ENCODE measurements at regions not wholly inside any gene's neighbourhood (a gene's known extent, or its start where the extent isn't known, plus 50 kb on each side); places are given as distances from the start of the nearest gene placed in this dataset.
A peak's percentile ranks its signal among the peaks of the same experiment; 100 is the strongest.

DNA sequence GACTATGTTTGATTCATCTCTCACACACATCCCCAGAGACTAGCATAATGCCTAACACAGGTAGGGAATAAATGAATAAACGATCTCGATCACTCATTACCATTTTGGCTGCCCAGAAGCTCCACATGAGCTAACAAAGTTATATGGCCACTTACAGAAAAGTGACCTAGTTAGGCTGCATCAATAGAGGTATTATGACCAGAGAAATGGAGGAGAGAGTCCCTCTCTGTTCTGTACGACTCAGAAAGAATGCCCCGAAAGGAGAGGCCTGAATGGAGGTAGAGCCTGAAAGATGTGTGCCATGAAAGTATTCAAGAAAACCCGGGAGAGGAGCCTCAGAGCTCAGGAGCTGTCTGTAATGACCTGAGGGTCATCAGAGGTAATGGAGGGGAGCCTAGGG lies 208.2 kb upstream of the GRIK3 start:
- DNase-seq: no peak

DNA sequence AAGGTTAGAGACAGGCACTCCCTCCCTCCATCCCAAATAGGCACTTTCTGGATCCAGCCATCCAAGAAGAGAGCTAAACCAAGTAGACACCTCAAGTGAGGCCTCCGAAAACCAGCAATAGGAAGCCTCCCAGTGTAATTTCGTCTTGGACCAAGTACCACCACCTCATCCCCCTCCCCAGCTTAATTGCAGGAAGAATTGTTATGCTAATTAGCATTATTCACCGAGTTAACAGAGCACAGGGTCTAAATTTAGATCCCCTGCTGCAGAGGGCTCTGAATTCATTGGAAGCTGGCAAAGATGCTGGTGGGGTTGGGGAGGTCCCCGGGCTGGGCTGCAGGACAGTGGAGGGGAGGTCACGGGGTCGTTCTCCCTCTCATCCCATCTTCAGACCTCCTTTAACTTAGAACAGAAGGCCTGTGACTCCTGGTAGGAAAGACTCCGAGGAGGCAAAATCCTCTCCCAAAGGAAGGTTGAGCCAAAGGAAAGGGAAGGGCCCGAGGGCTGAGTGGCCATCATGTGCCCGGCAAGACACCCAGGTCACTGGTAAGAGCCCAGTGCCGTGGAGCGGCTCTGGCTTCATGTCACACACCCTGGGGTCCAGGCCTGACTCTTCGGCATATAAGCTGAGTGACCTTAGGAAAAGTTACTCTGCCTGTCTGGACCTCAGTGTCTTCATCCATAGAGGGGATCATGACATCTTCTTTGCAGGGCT lies 209.2 kb upstream of the GRIK3 start:
- DNase-seq: no peak

DNA sequence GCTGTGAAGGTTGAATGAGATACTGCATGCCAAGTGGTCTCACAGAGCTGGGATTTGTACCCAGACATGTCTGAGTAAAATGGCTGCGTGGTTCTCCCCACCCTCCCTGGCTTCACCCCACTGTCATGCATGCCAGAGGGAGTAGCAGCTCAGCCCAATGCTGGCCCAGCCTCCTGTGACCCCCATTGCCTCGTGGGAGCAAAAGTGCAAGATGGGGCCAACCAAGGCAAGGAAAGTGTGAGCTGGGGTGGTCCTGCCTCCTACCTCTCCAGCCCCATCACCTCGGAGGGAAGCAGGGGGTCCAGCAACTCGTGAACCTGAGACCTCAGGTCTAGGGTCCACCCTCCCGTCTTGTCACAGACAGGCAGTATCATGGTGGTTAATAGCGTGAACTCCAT lies 209.8 kb upstream of the GRIK3 start:
- no peak for DNase-seq

DNA sequence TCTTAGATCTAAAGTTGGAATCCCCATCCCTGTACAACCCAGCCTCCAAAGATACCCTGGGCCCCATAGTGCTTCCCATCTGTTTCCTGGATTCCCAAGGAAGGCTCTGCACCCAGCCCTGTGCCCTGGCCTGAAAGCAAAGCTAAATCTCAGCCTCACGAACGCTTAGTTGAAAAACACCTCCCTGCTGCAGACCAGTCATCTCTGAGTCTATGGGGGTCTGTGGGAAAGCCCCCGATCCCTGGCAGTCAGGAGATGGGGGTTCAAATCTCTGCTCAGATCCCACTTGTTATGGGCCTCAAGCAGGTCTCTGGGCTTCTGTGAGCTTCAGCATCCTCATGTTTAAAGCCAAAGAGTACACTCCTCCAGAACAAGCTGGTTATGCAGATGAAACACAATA lies 210.5 kb upstream of the GRIK3 start:
- DNase-seq: no peak

DNA sequence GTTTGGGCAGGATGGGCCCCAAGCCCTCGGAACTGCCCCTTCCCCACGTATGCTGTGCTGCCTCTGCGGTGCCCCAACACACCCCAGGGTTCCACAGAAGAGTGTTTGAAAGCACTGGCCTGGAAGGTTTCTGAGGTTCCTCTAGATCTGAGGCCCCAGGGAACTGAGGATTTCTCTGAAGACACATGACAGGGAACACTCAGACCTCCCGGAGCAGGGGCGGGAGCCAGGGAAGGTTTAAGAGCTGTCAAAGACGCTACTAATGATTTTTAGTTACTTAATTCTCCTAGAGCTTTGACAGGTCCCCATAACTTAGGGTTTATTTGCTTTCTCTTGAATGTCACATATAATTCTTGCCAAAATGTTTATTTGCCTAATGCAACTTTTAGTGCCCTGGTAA lies 212.3 kb upstream of the GRIK3 start:
- DNase-seq: no peak

DNA sequence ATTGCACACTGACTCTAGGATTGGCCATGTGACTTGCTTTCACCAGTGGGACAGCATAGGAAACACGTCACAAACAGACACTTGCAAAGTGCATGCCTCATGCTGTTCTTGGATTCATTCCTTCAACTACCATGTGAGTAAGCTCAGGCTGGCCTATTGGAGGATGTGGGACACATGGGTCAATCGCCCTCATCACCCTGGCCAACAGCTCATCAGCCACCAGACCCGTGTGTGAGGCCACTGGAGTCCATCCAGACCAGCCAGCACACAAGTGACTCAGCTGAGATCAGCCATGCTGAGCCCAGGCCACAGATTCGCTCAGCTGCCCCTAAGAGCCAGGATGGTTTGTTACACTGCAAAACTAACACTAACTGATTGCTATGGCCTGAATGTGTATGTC lies 216.1 kb upstream of the GRIK3 start:
- no peak for DNase-seq

DNA sequence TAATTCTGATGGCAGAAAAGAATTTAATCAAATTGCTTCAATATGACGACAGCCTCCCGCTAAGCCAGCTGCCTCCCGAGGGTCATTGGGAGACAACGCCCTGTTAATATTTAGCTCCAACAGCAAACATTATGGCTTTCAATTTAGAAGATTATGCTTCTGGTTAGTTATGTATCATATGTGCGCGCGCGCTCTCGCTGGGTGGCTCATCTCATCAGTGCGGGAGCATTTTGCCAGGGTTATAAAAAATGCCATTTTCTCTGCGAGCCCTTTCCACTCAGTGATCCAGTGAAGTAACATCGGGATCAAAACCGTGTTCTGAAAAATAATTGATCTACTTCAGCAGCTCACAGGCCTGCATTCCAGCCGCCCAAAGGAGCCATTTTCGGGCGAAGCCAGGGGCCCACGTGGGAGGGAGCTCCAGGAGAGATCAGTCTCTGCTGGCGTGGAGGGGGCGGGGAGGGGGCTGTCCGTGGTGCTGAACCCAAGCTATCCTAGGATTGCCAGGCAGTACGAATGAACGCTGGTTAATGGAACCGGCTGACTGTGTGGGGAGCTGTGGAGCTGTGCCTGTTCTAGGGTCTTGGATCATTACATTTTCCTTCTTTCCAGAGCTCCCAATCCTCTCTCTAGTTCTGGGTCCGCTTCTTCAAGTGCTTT lies 219.1 kb upstream of the ZC3H12A start:
- peak; percentile 3 for DNase-seq

DNA sequence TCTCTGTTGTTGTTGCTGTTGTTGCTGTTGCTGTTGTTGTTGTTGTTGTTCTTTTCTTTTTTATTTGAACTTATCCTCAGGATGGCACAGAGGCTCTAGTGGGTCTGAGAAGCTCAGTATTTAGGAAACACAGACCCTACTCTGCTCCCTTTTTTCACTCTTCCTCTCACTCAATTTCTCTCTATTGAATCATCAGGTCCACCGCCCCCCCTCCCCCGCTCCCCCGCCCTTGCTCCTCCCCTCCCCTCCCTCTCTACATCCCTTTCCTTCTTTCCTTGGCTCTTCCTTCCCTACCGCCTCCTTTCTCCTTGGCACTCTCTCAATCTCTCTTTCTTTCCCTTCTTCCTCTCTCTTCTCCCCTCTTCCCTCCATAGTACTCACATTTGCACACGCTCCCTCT lies 218.5 kb upstream of the ZC3H12A start:
- no peak for DNase-seq

DNA sequence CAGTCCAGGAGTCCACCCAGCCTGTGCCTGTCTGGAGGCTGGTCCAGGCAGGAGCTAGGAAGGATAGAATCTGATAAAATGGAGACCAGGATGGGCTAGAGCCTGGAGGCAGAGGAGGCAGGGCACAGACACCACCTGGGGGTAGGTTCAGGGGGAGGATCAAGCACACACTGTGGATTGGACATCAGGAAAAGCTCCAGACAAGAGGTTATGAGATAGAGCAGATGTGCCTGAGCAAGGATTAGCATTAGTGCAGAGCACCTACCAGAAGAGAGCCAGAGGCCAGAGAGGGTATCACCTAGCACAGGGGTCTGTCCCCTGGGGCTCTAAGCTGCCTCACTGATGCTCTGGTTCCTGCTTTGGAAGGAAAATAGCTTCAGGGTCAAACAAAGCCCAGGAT lies 216.7 kb upstream of the ZC3H12A start:
- DNase-seq: no peak

DNA sequence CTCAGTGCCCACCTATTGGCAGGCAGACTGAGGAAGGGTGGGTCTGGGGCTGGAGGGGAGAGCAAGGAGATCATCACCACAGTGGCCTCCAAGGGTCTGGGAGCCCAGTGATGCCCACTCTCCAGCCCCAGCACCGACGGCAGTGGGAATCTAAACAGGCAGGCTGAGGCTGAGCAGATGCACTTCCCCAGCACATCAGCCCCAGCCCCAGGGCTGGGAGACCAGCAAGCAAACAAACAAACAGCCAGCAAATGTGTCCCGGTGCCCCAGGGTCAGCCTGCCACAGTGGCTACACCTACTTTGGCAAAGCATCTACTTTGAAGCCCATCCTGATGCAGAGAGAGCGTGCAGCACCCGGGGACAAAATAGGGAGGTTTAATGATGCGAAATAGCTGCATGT lies 216.3 kb upstream of the ZC3H12A start:
- DNase-seq: no peak

DNA sequence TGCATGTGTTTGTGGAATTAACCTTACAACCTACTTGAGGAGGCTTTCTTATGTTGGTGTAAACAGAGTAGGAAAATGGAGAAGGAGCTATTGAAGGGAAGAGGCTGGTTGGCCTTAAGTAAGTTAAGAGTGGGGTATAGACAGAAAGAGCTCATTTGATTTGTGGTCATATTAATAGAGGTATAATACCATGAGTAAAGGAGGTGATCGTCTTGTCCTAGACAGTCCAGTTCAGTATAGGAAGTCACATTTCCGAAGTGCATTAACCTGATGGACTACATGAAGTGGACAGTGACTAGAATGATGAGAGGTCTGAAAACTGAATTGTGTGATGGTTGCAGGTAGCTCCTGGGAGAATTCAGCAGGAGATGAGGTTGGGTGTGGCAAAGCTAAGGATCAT lies 215.4 kb upstream of the ZC3H12A start:
- DNase-seq: no peak

DNA sequence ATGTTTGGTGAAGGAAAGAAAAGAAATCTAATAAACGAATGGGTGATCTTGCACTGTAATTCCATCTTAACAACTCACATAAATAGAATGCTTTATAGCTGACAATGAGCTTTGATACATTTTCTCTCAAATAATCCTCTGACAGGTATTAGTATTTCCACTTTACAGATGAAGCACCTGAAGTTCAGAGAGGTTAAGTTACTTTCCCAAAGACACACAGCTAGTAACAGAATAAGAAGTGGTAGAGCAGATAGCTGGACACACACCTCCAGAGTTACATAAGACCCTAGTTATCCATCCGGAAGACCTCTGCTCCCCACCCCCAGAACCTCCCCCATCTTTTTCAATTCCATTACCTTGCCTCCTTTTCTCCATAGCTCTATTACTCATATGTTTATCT lies 213.3 kb upstream of the ZC3H12A start:
- DNase-seq: no peak

DNA sequence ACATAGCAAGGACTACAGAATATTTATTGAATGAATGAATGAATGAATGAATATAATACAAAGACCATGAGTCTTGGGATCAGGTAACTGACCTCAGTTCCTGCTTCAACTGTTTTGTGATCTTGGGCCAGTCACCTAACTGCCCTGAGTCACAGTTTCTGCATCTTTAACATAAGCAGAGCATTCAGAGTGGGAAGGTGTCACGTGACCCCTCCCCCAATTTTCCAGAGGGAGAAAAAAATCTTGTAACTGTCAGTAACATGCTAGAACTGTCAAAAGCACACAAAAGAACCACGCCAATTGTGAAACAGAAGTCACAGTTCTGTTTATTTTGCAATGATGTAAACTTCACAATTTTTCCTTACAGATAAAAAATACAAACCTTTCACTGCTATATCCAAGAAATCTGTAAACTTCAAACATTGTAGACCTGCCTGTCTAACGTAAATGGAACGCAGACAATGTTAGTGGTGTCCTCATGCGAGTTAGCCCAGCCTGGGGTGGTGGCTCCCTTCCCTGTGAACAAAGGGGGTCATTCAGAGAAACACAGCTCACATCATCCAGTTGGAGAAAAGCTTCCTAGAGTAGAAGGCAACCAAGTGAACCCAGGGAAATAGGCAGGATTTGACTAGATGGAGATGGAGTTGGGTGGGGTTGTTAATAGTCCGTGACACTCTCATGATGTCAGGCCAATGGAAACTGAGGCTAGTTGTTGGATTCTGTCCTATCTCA lies 211.8 kb upstream of the ZC3H12A start:
- no peak for DNase-seq

DNA sequence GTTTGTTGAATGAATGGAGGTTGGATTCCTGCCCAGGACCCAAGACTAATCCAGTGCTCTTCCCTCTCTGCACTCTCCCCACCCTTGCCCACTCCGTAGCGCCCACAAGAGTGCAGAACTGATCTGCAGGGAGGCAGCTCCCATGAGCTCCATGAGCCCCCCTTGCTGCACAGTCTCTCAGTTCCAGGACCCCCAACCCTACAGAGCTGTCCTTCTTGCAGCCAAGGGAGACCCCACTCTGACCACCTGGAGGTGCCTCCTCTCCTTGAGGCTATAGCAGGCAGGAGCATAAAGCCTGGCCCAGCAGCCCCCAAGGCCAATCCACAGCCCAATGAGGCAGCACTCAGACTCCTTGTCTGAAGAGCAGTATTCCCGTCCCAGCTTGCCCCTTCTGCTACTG lies 209.2 kb upstream of the ZC3H12A start:
- no peak for DNase-seq

DNA sequence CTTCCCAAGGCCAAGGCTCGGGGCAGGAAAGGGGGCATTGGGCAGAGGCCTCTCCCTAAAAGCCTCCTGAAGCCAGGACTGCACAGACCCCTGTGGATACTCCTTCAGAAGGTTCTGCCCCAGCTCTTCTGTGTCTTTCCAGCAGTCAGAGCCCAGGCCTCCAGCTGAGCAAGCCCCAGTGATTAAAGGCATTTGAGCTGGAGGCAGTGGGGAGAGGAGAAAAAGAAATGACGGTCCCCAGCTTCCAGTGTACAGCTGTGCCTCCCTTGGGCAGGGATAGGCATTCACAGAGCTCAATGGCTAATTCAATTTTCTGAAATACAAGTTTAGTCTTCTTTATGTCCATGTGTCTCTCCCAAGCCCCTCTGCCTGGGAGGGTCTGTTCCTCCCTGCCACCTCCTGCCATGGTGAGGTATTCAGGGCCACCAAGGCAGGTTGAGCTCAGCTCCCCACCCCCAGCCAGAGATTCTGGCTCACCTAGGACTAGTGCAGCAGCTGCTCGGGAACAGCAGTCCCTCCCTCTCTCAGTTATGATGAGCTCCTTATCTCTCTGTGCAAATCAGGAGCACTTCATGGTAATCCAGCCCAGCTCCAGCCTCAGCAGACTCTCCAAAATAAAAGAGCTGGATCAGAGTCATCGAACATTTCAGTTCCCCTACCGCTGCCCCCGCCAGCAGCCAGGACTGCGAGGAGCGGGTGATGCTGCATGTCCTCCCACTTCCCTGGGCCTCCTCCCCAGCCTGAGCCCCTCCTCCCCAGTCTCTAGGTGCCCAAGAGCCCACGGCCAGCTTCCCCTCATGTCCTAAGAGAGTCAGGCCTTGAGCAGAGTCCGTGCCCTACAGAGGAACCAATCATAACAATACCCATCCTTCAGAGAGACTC lies 208.4 kb upstream of the ZC3H12A start:
- DNase-seq: no peak

DNA sequence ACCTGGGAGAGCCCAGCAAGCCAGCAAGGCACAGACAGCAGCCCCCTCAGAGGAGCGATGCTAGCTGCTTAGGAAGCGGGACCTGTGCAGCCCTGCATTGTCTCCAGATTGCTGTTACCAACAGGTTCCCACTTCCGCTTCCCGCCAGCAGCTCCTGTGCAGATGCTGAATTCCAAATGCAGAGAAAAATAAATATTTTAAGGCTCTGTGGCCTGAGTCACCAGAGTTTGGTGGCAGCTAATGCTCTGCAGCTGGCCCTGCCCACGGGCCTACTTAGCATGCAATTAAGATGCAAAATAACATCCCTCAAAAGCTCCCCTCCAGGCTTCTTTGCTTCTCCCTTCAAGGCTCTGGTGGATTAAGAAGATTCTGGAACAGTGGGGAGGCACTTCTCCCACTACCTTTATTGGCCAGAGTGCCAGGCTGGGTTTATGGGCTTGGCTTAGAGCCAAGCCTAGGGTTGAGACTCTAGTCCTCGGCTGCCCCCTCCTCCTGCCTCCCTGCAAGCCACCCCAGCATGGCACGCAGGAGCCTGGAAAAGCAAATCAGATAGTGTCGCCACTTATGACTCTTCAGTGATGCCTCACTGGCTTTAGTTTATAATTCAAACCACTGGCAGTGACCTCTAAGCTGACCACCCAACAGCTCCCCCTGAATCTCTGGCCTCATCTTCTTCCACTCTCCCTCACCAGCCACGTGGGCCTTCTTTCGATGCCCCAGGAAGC lies 207.1 kb upstream of the ZC3H12A start:
- no peak for DNase-seq

DNA sequence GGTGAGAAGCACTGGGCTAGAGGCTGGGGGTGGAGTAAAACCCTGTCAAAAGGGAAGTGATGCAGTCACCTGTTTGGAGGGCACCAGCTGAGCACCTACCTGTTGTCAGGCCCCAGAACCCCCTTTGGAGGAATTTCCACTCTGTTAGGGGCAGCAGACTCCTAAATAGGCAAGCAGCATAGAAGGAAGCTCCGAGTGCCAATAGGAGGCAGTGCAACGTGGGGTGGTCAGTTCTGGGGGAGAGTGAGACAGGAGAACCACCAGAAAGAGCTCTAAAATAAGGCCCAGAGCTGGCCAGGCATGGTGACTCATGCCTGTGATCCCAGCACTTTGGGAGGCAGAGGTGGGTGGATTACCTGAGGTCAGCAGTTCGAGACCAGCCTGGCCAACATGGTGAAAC lies 203.7 kb upstream of the ZC3H12A start:
- no peak for DNase-seq

DNA sequence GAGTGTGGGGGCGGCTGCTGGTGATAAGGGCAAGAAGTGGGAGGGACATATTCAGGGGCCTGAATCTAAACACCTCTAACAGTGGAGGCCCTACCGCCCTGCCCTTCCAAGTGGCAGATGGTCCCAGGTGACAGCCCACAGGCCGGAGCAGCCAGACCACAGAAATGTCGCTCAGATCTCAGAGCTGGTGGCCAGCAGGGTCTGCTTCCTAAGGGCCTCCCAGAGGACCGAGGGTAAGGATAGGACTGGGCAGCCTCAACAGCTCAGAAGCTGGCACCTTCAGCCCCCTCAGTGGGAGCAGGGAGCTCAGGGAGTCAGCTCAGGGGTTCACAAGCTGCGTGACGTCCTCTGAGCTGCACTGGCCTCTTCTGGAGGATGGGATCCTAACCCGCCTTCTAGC lies 201.8 kb upstream of the ZC3H12A start:
- DNase-seq: no peak

DNA sequence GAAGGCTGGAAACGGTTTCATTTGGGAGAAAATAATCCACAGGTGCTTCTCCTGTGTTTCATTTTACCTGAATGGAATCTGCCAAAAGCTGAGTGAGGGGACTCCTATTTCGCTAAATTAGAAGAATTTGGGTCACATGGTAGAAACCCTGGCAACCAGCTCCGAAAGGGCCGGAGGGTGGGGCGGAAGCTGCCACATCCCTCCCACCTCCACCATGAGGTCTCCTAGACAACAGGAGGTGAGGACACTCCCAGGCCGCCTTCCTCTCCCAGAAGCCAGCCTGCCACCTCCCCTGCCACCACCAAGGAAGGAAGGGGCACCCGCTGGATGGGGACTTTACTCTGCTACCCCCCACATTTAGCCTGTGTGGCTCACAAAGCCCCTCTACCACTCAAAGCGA lies 199.9 kb upstream of the ZC3H12A start:
- no peak for DNase-seq

DNA sequence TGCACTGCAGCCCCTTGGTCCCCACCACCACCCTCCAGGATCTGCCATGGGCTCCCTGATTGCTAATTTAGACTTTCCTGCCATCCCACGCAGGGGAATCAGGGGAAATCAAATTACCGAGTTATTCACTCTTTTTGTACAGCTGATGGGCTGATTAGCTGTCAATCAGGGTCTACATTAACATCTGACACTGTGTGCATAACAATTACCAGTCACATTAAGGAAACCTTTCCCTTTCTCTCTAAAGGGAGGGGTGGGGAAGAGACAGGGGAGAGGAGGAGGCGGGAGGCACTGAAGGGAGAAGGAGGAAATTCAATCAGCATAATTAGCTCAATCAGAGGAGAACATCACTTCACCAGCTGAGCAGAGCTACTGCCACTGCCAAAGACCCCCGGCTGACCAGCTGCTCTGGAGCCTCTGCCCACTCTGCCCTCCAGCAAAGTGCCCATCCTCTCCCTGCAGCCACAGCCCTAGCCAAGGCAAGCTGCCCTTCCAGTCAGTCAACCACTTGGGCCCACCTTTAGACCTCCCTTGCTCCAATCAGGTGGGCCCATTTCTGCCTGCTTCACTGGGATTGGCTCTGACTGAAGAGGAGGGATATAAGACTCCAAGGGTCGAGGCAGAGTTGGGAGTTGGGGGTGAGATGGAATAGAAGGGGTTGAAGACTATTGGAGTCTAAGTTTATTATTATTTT lies 199.3 kb upstream of the ZC3H12A start:
- DNase-seq: no peak

DNA sequence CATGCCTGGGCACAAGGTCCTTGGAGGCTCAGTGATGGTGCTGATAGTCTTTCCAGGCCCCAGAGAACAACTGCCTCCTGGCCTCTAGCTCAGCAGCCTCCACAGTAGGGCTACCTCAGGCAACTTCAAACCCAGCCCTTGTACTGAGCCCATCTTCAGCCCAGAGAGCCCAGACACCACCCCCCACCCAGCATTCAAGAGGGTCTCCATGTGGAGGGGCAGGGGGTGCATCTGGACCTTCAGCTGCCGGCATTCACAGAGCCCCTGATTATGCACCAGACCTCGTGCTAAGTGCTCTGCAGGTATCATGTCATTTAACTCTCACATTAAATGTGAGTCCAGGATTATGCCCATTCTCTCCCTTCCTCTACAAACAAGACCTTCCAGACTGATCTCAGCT lies 197.0 kb upstream of the ZC3H12A start:
- no peak for DNase-seq

DNA sequence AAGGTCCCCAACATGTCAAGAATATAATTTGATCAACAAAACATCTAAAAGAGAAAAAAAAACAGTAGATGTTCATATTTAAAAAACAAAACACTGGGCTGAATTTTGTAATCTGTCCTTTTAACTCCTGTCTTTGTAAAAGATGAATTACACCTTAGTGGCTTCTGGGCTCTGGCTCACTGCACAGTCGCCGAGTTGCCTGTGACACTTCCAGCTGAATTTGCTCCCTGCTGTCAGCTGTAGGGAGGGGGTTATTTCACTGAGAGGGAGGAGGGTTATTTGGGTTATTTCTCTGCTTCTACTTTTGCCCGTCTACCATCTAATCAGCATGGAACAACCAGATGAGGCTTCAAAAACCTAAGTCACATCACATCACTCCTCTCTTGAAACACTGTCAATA lies 193.0 kb upstream of the ZC3H12A start:
- no peak for DNase-seq

Data from activated CD4-positive, alpha-beta T cell treated with anti-CD3 and anti-CD28 coated beads, Interleukin-10, Interleukin-2, amounts not matched to agents 100 ng/mL and 50 ng/mL, durations not matched to agents 16 hours and 8 hours (primary cell).